ENCODE measurements at regions not wholly inside any gene's neighbourhood (a gene's known extent, or its start where the extent isn't known, plus 50 kb on each side); places are given as distances from the start of the nearest gene placed in this dataset.

DNA sequence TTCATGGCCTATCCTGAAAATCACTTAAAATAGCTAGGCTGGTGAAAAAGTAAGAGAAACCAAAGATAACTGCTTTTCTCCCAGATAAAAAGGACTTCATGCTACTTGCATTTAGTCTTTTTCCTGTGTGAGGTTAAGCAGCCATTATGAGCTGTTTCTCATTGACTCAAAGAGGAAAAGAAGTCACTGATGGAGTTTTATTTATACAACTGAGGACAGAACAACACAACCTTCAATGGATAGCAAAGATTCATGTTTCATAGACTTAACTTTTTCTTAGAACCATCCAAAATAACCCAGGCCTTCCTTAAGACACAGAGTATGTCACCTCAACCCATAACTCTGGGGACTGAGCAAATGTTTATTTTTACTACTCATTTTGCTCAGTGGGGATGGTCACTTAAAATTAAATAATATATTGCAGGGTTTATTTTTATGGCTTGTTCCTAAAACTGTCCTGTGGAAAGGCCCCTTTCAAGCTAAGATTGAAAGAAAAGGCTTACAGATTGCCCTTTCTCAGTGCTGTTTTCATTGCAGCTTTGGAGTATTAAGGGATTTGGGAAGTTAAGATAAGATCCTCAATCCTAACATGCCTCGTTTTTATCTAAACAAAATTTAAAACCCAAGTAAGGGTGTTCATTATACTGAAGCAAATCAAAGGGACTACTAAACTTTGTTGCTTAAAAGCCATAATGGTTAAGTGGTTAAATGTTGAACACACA is 252.6 kb upstream of the MAD2L1 start:
- Histone ChIP-seq H2AK5ac (ENCODE audit: low read length) (no peak overlapping the region), H3K27ac (ENCODE audit: low read depth, low read length) (no peak overlapping the region), H3K27me3 (ENCODE audit: insufficient read depth, low read length, poor library complexity) (no peaks in the 10 kb centered on the region)

DNA sequence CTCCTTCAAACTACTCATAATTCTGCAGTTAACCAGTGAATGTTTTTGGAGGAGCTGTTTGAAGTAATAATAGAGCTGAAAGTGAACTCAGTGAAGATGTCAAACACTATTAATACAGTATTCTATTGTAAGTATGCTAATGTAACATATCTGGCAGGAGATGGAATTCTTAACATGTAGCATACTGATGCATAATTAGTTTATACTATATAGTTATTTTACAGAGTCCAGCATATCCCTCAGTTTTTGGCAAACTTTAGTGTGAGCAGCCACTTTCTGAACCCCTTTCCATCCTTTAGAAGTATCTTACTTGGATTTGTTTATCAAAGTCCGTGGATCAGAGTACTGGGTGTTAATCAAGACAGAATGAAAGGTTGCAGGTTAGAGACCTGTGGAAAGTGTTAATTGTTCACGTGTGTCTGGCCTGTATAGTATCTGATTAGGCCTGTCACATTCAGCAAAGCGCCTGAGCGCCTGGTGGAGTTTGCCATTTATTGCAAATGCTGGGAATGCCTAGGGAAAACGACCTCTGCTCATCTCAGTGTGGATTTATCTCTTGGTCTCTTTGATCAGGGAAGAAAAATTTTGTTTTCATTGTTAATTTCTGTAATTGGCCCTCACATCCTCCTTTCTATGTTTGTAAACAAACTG is 251.7 kb upstream of the MAD2L1 start:
- Histone ChIP-seq H3K79me2 (ENCODE audit: control insufficient read depth, insufficient read depth, low read length) (no peaks in the 10 kb centered on the region), H3K36me3 (ENCODE audit: control insufficient read depth, insufficient read depth, low read length) (no peaks in the 10 kb centered on the region), H3K4me3 (ENCODE audit: low read length) (no peak overlapping the region), H4K8ac (ENCODE audit: low read depth, low read length) (no peak overlapping the region), H2AK5ac (ENCODE audit: low read length) (no peak overlapping the region), H2BK120ac (ENCODE audit: low read depth, low read length) (no peak overlapping the region), H2BK5ac (ENCODE audit: low read length) (no peak overlapping the region), H3K56ac (ENCODE audit: low read length) (no peak overlapping the region), H4K5ac (ENCODE audit: low read length) (no peak overlapping the region), H2BK15ac (replicated peaks; ENCODE audit: low read depth) (no peak overlapping the region), H3K27ac (ENCODE audit: low read depth, low read length) (no peak overlapping the region), H3K4ac (ENCODE audit: low read depth, low read length) (no peak overlapping the region), H3K79me1 (ENCODE audit: low read length) (no peaks in the 10 kb centered on the region), H3K23ac (ENCODE audit: low read length) (no peak overlapping the region), H3K4me2 (ENCODE audit: low read length) (no peak overlapping the region), H3K9ac (ENCODE audit: low read length) (no peak overlapping the region), H3K18ac (ENCODE audit: low read length) (no peak overlapping the region), H3K27me3 (ENCODE audit: insufficient read depth, low read length, poor library complexity) (no peaks in the 10 kb centered on the region), H3K4me1 (ENCODE audit: control insufficient read depth, low read depth, low read length) (no peaks in the 10 kb centered on the region)
- WGBS (ENCODE audit: extremely low coverage, insufficient coverage, low lambda C conversion rate): no CpG with 5 or more reads among the region's 5 CpGs
- DNase-seq: peak; percentile 80

More for the DNA sequence above, 252.6 kb upstream of the MAD2L1 start:
- no peak overlapping the region for H2BK15ac ChIP-seq (replicated peaks; ENCODE audit: low read depth)
- no peak overlapping the region for H3K56ac ChIP-seq (ENCODE audit: low read length)
- no peak overlapping the region for H2BK5ac ChIP-seq (ENCODE audit: low read length)
- no peak overlapping the region for H3K4me2 ChIP-seq (ENCODE audit: low read length)
- no peaks in the 10 kb centered on the region for H3K36me3 ChIP-seq (ENCODE audit: control insufficient read depth, insufficient read depth, low read length)
- no peak overlapping the region for H3K9ac ChIP-seq (ENCODE audit: low read length)
- DNase-seq: peak; percentile 14
- H3K4me3 ChIP-seq (ENCODE audit: low read length): no peak overlapping the region
- no peak overlapping the region for H4K8ac ChIP-seq (ENCODE audit: low read depth, low read length)
- no peaks in the 10 kb centered on the region for H3K4me1 ChIP-seq (ENCODE audit: control insufficient read depth, low read depth, low read length)
- no peak overlapping the region for H2BK120ac ChIP-seq (ENCODE audit: low read depth, low read length)
- no CpG with 5 or more reads among the region's 1 CpG for WGBS (ENCODE audit: extremely low coverage, insufficient coverage, low lambda C conversion rate)
- no peak overlapping the region for H3K4ac ChIP-seq (ENCODE audit: low read depth, low read length)
- no peaks in the 10 kb centered on the region for H3K79me1 ChIP-seq (ENCODE audit: low read length)
- H4K5ac ChIP-seq (ENCODE audit: low read length): no peak overlapping the region
- H3K23ac ChIP-seq (ENCODE audit: low read length): no peak overlapping the region
- H3K79me2 ChIP-seq (ENCODE audit: control insufficient read depth, insufficient read depth, low read length): no peaks in the 10 kb centered on the region
- no peak overlapping the region for H3K18ac ChIP-seq (ENCODE audit: low read length)

DNA sequence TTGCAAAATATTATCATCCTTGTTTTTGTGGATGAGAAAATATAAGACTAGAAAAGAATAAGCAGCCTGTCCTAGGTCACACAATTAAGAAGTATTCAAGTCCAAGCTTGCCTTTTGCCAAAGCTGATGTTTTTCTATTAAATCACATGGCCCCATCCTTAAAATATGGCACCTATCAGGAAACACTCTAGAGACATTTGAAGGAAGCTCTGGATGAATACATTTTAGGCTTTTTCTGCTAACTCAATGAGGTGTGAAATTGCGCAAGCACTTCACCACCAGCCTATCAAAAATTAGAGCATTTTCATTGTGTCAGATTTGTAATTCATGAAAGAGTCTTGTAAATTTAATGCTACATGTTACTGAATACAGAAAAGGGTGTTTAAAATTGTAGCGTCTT is 251.1 kb upstream of the MAD2L1 start:
- no peaks in the 10 kb centered on the region for H3K4me1 ChIP-seq (ENCODE audit: control insufficient read depth, low read depth, low read length)
- H3K18ac ChIP-seq (ENCODE audit: low read length): no peak overlapping the region
- no peaks in the 10 kb centered on the region for H3K36me3 ChIP-seq (ENCODE audit: control insufficient read depth, insufficient read depth, low read length)
- no peak overlapping the region for H3K23ac ChIP-seq (ENCODE audit: low read length)
- no peaks in the 10 kb centered on the region for H3K27me3 ChIP-seq (ENCODE audit: insufficient read depth, low read length, poor library complexity)
- H3K9ac ChIP-seq (ENCODE audit: low read length): no peak overlapping the region
- H3K4me2 ChIP-seq (ENCODE audit: low read length): no peak overlapping the region
- no peak overlapping the region for H4K8ac ChIP-seq (ENCODE audit: low read depth, low read length)
- no peak overlapping the region for H2BK5ac ChIP-seq (ENCODE audit: low read length)
- WGBS (ENCODE audit: extremely low coverage, insufficient coverage, low lambda C conversion rate): no CpG with 5 or more reads among the region's 2 CpGs
- no peak overlapping the region for H3K56ac ChIP-seq (ENCODE audit: low read length)
- H2AK5ac ChIP-seq (ENCODE audit: low read length): no peak overlapping the region
- no peak overlapping the region for H4K5ac ChIP-seq (ENCODE audit: low read length)
- H3K4ac ChIP-seq (ENCODE audit: low read depth, low read length): no peak overlapping the region
- no peaks in the 10 kb centered on the region for H3K79me1 ChIP-seq (ENCODE audit: low read length)
- H2BK120ac ChIP-seq (ENCODE audit: low read depth, low read length): no peak overlapping the region
- no peak overlapping the region for H3K27ac ChIP-seq (ENCODE audit: low read depth, low read length)
- H3K4me3 ChIP-seq (ENCODE audit: low read length): no peak overlapping the region
- peak; percentile 1 for DNase-seq
- H2BK15ac ChIP-seq (replicated peaks; ENCODE audit: low read depth): no peak overlapping the region
- no peaks in the 10 kb centered on the region for H3K79me2 ChIP-seq (ENCODE audit: control insufficient read depth, insufficient read depth, low read length)

DNA sequence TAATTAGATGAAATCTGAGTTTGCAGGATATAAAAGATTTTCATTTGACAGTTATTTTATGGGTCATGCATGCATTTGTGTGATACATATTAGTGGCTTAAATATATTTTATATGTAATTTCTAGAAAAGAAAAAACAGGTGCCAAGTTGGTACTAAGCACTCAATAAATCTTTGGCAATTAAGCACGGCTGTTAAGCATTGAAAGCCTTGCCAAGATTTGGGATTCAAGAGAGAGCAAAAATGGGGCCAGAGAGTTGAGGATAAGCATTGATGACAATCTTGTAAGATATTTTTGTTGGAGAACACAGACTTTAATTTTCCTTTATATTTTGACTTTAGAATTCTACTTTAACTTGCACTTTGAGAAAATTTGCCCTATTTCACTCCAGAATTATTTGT is 249.8 kb upstream of the MAD2L1 start:
- Histone ChIP-seq H3K23ac (ENCODE audit: low read length) (no peak overlapping the region), H3K36me3 (ENCODE audit: control insufficient read depth, insufficient read depth, low read length) (no peaks in the 10 kb centered on the region), H3K27ac (ENCODE audit: low read depth, low read length) (no peak overlapping the region), H3K4me3 (ENCODE audit: low read length) (no peak overlapping the region), H2BK120ac (ENCODE audit: low read depth, low read length) (no peak overlapping the region), H3K56ac (ENCODE audit: low read length) (no peak overlapping the region), H3K4me2 (ENCODE audit: low read length) (no peak overlapping the region), H2BK15ac (replicated peaks; ENCODE audit: low read depth) (no peak overlapping the region), H2AK5ac (ENCODE audit: low read length) (no peak overlapping the region), H4K8ac (ENCODE audit: low read depth, low read length) (no peak overlapping the region), H3K79me2 (ENCODE audit: control insufficient read depth, insufficient read depth, low read length) (no peaks in the 10 kb centered on the region), H3K18ac (ENCODE audit: low read length) (no peak overlapping the region), H3K4me1 (ENCODE audit: control insufficient read depth, low read depth, low read length) (no peaks in the 10 kb centered on the region), H3K9ac (ENCODE audit: low read length) (no peak overlapping the region), H4K5ac (ENCODE audit: low read length) (no peak overlapping the region), H3K27me3 (ENCODE audit: insufficient read depth, low read length, poor library complexity) (no peaks in the 10 kb centered on the region), H3K4ac (ENCODE audit: low read depth, low read length) (no peak overlapping the region), H3K79me1 (ENCODE audit: low read length) (no peaks in the 10 kb centered on the region), H2BK5ac (ENCODE audit: low read length) (no peak overlapping the region)
- no peak for DNase-seq
- whole genome bisulfite sequencing (ENCODE audit: extremely low coverage, insufficient coverage, low lambda C conversion rate): no CpG with 5 or more reads among the region's 1 CpG

DNA sequence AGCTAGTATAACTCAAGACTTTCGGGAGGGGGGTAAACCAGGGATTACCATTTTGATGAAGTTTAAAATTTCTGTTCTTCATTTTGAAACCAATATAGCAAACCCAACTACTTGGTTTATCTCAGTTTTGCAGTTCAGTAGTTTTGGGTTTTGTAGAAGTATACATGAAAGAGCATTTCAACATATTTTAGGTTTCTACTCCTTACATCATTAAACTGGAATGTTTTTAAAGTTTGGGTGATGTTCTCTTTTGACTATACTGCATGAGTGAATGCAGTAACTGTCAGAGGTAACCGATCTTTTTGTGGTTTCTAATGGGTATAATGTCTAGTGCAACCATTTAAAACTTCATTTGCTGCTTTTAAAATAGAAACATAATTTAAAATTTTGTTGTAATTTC is 248.3 kb upstream of the MAD2L1 start:
- Histone ChIP-seq H2BK5ac (ENCODE audit: low read length) (no peak overlapping the region), H3K27ac (ENCODE audit: low read depth, low read length) (no peak overlapping the region), H3K9ac (ENCODE audit: low read length) (no peak overlapping the region), H3K4me1 (ENCODE audit: control insufficient read depth, low read depth, low read length) (no peaks in the 10 kb centered on the region), H3K23ac (ENCODE audit: low read length) (no peak overlapping the region), H4K5ac (ENCODE audit: low read length) (no peak overlapping the region), H3K36me3 (ENCODE audit: control insufficient read depth, insufficient read depth, low read length) (no peaks in the 10 kb centered on the region), H3K4me2 (ENCODE audit: low read length) (no peak overlapping the region), H3K79me2 (ENCODE audit: control insufficient read depth, insufficient read depth, low read length) (no peaks in the 10 kb centered on the region), H3K4me3 (ENCODE audit: low read length) (no peak overlapping the region), H4K8ac (ENCODE audit: low read depth, low read length) (no peak overlapping the region), H3K56ac (ENCODE audit: low read length) (no peak overlapping the region), H3K79me1 (ENCODE audit: low read length) (no peaks in the 10 kb centered on the region), H2BK15ac (replicated peaks; ENCODE audit: low read depth) (no peak overlapping the region), H3K4ac (ENCODE audit: low read depth, low read length) (no peak overlapping the region), H3K27me3 (ENCODE audit: insufficient read depth, low read length, poor library complexity) (no peaks in the 10 kb centered on the region), H3K18ac (ENCODE audit: low read length) (no peak overlapping the region), H2AK5ac (ENCODE audit: low read length) (no peak overlapping the region), H2BK120ac (ENCODE audit: low read depth, low read length) (no peak overlapping the region)
- DNase-seq: no peak
- no CpG with 5 or more reads among the region's 2 CpGs for WGBS (ENCODE audit: extremely low coverage, insufficient coverage, low lambda C conversion rate)

Data from mesendoderm (in vitro differentiated cells).